LNCAP (cell line): ENCODE measurements at regions not wholly inside any gene's neighbourhood (a gene's known extent, or its start where the extent isn't known, plus 50 kb on each side); places are given as distances from the start of the nearest gene placed in this dataset.

Experiments used
- TF ChIP-seq, protein P1 (sequence below): fragments of 450-650 bp; IDR thresholded peaks from 2 replicates; pipeline ENCODE4 v1.5.1; 2017; ENCODE audit warnings: mild to moderate bottlenecking

- TF ChIP-seq, protein P1, sequence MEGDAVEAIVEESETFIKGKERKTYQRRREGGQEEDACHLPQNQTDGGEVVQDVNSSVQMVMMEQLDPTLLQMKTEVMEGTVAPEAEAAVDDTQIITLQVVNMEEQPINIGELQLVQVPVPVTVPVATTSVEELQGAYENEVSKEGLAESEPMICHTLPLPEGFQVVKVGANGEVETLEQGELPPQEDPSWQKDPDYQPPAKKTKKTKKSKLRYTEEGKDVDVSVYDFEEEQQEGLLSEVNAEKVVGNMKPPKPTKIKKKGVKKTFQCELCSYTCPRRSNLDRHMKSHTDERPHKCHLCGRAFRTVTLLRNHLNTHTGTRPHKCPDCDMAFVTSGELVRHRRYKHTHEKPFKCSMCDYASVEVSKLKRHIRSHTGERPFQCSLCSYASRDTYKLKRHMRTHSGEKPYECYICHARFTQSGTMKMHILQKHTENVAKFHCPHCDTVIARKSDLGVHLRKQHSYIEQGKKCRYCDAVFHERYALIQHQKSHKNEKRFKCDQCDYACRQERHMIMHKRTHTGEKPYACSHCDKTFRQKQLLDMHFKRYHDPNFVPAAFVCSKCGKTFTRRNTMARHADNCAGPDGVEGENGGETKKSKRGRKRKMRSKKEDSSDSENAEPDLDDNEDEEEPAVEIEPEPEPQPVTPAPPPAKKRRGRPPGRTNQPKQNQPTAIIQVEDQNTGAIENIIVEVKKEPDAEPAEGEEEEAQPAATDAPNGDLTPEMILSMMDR, result no peak
These were observed 593.3 kb upstream of the HS3ST5 start for GRCh38 chr6:114936080-114936479.

DNA sequence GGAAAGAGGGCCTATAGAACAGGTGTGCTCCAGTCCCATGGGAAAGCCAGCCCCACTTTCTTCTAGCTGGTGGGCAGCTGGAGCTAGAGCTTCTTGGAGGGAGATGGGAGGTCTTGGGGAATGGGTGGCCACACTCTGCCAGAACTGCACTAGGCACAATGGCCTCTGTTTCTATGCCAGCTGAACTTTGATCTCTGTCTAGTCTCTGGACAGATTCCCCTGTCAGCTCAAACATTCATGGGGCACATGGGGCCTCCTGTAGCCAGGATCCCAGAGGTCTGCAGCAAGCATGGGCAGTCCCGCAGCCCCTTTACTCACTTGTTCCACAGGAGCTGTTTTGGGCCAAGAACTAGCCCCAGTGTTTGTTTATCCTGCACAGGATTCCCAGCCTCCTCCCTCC is 591.3 kb upstream of the HS3ST5 start:
- TF ChIP-seq, protein P1, result no peak

DNA sequence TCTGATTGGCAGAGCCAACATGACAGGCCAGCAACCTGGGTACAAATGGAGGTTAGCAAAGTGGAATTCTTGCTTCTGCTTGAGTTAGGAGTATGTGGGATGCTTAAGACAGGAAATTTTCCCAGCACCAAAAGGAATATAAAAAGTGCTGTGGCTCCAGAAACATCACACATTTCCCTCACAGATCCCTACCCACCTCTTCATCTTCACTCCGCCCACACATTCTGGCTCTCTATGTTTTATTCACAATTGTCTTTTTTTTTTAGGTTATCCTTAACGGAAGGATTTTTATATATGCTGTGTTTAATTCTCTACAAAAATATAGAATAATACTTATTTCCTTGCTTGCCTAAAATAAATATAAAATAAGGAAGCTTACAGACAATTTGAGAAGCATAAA is 563.3 kb upstream of the HS3ST5 start:
- TF ChIP-seq, protein P1, result no peak

GRCh38 chr6:114897536-114897935 is 554.7 kb upstream of the HS3ST5 start:
- TF ChIP-seq, protein P1, result no peak

DNA sequence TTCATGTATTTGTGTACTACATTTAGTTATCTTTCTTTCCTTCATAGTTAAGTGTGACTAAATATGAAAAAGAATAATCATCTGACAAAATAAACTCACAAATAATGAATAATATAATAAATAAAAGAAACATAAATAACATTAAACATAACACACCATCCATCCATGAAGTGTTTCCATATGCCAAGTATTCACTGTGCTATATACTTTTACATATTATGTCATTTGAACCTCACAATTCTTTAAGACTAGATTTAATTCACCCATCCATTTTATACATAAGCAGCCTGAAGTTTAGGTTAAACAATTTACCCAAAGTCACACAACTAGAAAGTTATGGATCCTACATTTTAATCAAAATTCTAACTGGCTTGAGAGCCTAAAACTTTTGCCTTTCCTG is 549.4 kb upstream of the HS3ST5 start:
- TF ChIP-seq, protein P1, result no peak

DNA sequence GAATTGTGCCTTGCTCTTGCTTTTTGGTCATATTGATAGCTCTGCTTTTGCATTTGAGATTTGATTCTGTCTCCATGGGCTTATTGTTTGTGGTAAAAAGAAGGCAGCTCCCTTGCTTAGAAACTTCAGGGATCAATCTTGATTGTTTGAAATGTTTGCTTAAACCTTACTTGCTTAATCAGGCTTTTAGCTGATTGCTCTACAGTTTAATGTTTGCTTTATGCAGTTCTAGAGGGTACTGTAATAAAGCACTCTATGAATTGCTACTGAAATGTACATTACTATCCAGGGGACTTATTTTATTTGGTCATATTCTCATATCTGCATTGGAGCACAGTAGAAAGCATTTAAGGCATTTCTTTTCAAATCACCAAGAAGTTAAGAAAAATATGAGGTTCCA is 545.4 kb upstream of the HS3ST5 start:
- TF ChIP-seq, protein P1, result no peak

GRCh38 chr6:114886670-114887436 is 544.0 kb upstream of the HS3ST5 start:
- TF ChIP-seq, protein P1, result no peak

GRCh38 chr6:114879693-114880092 is 536.9 kb upstream of the HS3ST5 start:
- TF ChIP-seq, protein P1, result no peak
